Activated CD4-positive, alpha-beta T cell treated with anti-CD3 and anti-CD28 coated beads, Interleukin-2, amount 50 U/mL, for 48 hours (primary cell): ENCODE measurements at regions not wholly inside any gene's neighbourhood (a gene's known extent, or its start where the extent isn't known, plus 50 kb on each side); places are given as distances from the start of the nearest gene placed in this dataset.
"Not testable (repeated sequence)": the region's sequence is repeated elsewhere in the genome, so short reads cannot be mapped to it uniquely, and the experiment has no call there.

ENCODE experiments used
- DNase-seq, 2 experiments: peaks; one replicate each; pipeline ENCODE4 v3.0.0-alpha.2; 2020

DNA sequence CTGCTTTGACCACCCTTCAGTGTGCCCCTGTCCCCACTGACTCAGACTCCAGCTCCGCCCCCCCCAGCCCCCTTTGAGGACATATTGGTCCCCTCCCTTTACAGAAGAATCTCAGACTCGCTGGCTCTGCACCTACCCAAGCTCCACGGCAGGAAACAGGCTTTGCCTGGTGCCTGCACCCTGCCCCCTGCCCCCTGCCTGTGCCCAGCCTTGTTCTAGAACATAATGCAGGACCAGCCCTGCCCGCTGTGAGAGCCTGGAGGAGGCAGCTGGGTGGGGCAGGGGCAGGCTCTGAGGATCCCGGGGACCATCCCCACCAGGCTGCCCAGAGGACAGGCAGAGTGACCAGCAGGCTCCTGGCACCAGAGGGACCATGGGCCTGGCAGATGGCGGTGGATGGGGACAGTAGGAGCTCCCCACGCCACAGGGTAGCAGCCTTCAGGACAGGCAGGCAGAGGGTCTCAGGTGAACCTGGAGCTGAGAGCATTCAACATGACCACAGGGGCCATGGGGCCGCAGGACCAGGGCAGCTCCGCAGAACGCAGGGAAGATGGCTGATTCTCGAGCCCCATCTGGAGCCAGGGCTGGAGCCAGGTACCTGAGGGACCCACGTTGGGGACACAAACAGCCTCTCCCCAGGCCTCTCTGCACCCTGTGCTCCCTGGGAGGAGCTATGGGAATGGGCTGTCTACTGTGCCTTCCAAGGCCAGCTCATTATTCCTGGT lies 165.0 kb upstream of the FOXD4L5 start:
- not testable (repeated sequence) for DNase-seq

DNA sequence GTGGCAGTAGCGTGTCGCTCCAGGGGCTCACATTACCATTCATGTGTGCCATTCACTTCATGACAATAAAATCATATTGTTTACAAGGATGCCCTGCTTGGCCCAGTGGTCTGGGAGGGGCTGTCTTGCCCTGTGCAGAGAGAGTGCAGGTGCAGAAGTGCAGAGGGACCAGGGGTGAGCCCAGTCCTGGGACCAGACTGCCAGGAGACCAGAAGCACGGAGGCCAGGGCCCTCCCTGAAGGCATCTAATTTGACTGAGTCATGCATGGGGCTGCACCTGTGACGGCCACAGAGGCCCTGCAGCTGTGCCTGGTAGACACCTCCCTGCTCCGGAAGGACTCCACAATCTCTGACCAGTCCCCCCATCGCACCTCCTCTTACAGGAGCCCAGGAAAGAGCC lies 164.4 kb upstream of the FOXD4L5 start:
- no peak for DNase-seq

DNA sequence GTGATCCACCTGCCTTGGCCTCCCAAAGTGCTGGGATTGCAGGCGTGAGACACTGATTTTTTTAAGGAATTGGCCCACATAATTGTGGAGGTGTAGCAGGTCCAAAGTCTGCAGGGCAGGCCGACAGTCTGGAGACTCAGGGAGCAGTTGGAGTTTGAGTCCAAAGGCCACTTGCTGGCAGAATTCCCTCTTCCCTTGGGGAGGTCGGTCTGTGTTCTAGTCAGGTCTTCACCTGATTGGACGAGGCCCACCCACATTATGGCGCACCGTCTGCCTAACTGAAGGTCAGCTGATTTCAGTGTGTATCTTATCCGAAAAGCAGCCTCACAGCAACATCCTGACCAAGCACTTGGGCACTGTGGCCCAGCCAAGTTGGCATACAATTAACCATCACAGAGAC lies 162.1 kb upstream of the FOXD4L5 start:
- DNase-seq: not testable (repeated sequence)

DNA sequence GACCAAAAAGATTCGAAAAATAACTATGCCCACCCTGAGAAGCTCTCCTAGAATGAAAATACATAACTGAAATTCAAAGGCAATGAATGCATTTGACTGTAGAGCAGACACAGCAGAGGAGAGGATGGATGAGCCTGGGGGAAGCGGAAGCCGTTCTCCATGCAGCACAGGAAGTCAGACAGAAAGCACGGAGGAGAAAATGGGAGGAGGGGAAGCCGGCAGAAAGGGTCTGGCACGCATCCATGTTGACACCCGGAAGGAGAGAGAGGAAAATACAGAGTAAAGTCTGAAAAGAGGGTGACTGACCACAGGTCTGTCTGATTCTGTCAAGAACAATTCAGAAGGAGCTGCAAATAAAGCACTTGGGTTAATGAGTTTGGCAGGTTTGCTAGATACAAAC lies 161.0 kb upstream of the FOXD4L5 start:
- DNase-seq: not testable (repeated sequence)

DNA sequence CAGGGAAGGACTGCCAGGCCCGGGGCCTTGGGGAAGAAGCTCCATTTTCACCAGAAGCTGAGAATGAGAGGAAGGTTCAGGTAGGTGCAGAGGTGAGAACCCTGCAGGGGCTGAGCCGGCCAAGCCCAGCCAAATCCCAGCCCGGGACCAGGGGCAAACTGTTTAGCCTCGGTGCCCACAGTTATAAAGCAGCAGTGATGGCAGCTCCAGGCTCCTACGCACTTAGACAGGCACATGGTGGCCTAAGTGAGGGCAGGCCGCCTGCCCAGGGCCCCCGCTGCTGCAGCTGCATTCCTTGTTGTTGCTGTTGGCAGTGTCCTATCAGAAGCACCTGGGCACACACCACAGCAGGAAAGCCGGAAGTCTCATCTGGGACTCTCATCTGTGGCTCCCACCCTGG lies 159.9 kb upstream of the FOXD4L5 start:
- DNase-seq: no peak

DNA sequence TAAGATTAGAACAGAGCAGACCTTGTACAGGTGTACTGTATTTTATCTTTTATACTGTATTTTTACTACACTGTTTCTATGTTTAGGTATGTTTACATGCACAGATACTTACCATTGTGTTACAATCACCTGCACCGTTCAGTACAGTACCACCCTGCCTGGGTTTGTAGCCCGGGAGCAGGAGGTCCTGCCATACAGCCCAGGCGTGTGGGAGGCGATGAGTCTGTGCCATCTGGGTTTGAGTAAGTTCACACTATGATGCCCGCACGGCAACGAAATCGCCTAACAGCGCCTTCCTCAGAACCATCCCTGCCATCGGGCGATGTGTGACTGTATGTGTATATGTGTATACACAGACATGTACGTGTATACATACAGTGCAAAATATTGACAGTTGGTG lies 157.1 kb upstream of the FOXD4L5 start:
- not testable (repeated sequence) for DNase-seq

DNA sequence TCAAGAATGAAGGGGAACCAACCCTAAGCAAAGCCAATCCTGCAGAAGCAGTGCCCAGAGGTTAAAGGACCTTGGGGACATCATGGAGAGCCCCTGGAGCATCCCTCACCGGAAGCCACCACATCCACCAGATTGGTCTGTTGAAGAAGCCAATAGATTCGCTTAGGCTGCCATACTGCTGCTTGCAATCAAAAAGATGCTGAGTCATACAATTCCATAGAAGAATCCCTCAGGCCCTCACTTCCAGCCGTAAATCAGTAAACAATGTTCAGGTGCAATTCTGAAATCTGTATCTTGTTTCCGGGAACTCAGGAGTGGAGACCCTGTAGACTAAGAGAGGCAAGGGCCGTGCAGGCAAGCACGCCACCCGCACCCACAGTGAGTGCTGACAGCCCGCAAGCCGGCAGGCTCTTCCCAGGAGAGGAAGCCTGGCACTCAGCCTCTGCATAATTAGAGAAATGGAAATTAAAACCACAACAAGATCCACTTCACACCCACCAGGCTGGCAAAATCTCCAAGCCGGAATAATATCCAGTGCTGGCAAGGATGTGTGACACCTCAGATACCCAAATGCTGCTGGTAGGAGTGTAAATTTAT lies 156.4 kb upstream of the FOXD4L5 start:
- DNase-seq: not testable (repeated sequence)

DNA sequence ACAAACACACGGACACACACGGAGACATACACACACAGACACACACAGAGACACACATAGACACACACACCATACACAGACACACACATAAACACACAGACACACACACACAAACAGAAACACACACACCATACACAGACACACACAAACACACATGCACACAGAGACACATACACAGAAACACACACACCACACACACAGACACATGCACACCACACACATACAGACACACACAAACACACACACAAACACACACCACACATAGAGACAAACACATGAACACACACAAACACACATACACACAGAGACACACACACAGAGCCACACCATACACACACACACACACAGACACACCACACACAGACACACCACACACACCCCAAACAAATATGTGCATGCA lies 152.7 kb upstream of the FOXD4L5 start:
- no peak for DNase-seq

DNA sequence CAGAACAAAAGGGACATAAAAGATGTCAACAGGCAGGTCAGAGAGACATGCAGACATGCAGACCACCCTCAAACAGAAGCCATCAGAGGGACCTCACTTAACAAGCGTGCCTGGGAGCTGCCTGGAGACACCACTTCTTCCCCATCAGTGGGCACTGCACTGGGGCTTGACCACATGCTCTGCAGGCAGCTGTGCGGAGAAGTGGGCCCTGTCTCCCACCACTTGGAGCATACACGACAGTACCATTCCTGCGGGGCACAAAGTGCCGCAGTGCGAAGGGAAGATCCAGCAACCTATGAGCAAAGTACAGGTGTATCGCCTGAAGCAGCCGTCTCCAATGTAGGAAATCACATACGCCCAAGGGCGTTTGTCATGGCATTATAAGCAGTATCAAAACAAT lies 150.5 kb upstream of the FOXD4L5 start:
- no peak for DNase-seq

DNA sequence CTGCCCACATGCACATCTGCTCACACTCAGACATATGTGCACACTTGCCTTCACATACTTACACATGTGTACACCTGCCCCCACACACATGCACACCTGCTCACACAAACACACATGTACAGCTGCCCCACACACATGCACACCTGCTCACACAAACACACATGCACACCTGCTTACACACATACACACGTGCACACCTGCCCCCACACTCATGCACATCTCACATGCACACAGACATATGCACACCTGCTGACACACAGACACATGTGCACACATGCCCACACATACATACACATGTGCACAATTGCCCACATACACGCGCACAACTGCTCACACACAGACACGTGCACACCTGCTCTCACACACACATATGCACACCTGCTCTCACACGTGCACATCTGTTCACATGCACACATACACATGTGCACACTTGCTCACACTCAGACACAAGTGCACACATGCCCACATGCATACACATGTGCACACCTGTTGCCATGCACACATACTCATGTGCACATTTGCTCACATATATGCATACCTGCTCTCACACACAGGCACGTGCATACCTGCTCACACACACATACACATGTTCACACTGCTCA lies 147.8 kb upstream of the FOXD4L5 start:
- no peak for DNase-seq

DNA sequence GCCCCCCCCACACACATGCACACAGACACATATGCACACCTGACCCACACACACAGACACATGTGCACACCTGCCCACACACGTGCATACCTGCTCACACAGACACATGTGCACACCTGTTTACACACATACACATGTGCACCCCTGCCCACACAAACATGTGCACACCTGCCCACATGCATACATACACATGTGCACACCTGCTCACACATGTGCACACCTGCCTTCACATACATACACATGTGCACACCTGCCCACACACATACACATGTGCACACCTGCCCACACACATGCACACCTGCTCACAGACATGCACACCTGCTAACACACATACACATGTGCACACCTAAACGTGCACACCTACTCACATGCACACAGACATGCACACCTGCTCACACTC lies 147.0 kb upstream of the FOXD4L5 start:
- DNase-seq: no peak

DNA sequence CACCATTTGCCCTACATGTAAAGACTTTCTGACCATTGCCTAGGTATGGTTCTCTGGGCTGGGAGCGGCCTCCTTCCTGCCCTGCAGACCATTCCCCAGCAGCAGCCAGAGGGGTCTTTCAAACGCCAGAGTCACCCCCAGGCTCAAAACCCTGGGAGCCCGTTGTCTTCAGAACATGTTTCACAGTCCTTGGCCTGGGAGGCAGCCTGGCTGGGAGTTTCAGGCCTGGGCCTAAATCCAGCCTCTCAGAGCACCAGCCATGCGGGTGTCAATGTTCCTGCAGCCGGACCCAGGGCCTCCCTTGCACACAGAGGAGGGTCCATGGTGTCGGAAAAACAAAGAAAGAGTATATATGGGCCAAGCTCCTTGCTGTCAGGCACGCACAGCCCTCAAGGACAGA lies 145.2 kb upstream of the FOXD4L5 start:
- DNase-seq: no peak

DNA sequence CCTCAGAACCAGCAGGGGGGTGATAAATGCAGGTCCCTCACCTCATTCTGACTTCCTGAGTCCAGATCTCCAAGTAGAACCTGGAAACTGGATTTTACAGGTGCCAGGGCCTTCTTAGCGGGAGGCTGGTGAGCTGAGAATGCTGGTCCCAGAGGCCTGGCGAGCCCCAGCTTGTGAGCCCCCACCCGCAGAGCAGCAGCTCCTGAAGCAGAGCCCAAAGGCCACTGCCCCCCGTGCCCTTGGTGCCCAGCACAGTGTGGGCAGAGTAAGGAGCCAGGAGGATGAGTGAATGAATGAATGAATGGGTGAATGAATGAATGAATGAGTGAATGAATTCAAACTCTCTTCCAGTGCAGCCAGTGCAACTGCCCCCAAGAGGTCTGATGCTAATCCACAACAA lies 142.4 kb upstream of the FOXD4L5 start:
- DNase-seq: not testable (repeated sequence)

DNA sequence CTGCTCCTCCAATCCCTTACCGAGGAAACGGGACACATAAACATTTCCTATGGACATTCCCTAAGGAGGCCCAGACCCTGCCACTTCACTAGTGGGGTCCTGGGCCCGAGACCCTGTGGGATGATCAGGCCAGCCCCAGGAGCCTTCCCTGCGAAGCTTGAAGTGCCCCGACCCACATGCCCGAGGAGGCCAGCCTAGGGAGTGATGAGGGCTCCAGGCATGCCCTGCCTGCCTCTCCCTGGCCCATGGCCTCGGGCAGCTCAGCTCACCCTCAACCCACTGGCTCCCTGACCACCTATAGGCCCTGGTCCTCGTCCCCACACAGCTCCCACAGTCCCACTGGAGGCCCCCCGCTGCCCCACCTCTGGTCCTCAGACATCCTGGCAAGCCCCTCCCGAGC lies 141.8 kb upstream of the FOXD4L5 start:
- DNase-seq: not testable (repeated sequence)

DNA sequence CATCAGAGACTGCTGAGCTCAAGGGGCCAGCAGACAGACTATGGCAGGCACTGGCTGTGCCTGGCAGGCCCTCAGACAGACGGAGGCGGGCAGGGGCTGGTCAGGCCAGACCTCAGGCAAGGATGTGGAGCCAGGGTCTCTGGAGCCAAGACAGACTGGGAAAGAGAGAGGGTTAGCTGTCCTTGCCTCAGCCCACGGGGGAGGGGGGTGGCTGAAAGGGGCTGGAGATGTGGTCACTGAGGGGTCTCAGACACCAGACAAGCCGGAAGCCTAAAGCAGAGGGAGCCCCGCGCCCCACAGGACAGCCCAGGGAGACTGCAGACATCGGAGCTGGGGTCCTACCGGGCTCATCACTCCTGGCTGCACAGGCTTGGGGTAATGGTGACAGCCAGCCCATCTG lies 141.2 kb upstream of the FOXD4L5 start:
- DNase-seq: no peak

DNA sequence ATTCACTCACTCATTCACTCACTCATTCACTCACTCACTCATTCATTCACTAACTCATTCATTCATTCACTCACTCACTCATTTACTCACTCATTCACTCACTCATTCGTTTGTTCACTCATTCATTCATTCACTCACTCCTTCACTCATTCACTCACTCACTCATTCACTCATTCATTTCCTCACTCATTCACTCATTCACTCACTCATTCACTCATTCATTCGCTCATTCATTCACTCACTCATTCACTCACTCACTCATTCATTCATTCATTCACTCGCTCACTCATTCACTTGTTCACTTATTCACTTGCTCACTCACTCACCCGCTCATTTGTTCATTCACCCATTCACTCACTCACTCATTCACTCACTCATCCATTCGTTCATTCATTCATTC lies 140.2 kb upstream of the FOXD4L5 start:
- DNase-seq: not testable (repeated sequence)

DNA sequence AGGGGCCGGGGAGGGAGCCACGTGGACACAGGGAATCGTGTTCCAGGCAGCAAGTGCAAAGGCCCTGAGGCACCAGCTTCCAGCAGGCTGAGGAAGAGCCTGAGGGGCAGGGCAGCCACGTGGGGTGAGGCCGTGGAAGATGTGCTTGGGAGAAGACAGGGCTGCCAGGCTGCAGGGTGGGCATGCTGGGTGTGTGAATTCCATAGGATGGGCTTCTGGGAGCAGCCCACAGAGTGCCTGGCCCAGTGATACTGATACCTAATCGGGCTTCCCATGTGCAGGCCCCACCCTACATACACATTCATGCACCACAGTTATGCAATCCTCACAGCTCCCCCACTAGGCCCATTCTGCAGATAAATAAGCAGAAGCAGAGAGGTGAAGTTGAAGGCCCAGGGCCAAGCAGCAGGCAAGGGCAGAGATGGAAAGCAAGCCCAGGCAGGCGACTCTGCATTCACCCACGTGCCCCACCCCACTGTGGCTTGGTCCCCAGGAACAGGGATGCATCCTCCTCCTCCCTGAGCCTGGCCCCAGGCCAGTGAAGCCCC lies 139.5 kb upstream of the FOXD4L5 start:
- DNase-seq: not testable (repeated sequence)

DNA sequence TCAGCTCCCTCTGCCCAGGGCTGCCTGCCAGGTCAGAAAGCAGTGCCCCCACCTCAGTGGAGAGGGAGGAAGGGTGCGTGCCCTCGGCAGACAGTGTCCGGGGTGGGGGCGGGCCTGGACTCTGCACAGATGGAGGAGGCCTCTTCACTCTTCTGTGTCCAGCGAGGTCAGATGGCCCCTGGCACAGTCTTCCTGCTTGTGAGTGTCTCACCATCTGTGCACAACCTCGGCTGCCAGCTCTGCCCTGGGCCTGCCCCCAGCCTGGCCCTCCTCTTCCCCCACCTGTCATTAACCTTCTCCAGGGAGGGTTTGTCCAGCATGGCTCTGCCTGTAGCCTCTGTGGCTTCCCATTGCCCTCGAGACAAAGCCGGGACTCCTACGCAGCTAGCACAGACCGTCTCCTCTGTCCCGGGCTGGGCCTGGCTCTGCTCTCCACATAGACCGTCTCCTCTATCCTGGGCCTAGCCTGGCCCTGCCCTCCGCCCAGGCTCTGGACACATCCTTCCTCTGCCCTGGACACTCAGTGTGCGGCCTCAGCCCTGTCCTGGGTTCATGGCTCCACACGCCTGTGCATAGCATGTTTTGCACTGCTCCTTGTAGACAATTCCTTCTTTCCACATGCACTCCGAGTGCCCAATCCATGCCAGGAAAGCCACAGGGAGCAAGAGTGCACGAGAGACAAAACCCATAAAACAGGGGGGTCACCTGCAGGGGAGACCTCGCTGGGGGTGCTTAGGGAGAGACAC lies 138.9 kb upstream of the FOXD4L5 start:
- DNase-seq: not testable (repeated sequence)

DNA sequence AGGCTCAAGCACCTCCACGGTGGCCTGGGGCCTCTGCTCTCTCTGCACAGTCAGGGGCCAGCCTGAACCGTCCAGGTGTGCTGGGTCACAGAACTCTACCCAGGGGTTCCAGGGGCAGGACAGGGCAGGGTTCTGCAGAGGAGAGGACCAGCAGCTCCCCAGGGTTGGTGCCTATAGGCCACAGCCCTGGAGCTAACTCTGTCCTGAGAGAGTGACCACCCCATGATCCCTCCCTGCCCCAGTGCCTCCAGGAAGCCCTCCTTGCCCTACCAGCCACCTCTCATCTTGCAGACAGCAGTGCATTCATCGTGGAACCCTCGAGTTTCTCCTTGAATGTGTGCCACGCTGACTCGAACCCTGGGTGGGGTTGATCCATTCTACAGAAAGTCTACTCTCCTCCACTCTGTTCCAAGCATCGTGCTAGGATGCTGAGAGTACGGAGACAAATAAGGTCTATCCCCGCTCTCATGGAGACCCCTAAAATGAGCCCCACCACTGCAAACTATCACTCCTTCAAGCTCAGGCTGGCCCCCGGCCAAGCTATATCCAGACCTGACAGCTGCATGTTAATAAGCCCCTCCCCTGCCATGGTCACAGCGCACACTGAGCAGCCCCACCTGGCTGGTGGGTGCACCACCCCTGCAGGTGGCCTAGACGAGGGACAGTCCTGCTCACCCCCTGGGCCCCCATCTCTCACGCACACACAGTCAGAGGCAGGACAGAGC lies 138.1 kb upstream of the FOXD4L5 start:
- DNase-seq: not testable (repeated sequence)

DNA sequence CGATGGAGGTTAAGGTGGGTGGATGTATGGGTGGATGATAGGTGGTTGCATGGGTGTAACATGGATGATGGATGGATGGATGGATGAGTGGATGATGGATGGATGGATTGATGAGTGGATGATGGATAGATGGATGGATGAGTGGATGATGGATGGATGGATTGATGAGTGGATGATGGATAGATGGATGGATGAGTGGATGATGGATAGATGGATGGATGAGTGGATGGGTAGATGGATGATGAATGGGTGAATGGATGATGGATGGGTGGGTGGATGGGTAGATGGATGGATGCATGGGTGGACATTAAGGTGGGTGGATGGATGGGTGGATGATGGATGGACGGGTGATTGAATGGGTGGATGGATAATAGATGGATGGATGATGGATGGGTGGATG lies 136.5 kb upstream of the FOXD4L5 start:
- DNase-seq: not testable (repeated sequence)

DNA sequence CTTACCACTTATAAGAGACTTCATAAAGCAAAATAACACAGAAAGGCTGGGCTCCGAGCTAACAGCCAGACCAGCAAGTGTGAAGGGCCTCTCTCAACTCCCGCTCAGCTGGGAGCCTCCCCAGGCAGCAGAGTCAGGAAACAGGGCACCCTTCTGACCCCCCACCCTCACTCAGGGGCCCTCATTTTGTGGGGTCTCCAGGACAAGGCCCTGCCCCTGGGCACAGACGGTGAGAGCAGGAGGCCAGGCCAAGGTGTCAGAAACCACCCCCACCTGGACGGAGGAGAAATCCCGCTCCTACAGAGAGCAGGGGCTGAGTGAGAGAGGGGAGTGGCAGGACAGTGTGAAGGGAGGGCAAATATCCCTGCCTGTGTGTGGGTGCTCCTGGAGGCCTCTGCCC lies 135.8 kb upstream of the FOXD4L5 start:
- DNase-seq: no peak

DNA sequence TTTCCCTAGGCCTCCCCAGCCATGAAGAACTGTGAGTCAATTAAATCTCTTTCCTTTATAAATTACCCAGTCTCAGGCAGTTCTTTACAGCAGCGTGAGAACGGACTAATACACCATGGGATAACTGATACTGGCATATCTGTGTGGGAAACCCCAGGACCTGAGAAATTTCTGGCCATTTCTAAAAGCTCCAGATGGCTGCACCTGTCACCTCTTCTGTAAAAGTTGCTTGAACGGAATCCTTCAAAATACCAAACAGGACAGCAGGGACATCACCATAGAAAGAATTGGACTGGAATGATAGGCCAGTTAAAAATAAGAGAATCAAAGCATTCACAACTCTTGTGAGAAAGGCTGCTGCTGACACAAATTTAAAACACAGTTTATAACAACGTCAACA lies 134.0 kb upstream of the FOXD4L5 start:
- not testable (repeated sequence) for DNase-seq

DNA sequence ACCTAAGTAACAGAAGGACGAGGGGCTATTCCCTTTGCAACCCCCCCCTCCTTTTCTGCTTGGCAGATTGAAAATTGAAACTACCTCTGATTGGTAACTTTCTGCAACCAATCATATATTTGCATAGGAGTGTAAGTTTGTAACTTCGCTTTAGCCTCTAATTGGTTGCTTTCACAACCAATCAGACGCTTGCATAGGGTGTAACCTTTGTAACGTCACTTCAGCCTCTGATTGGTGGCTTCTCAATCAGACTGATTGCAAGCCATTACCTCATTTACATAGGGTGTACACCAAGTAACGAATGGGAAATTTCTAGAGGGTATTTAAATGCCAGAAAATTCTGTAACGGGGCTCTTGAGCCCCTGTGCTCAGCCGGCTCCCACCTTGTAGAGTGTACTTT lies 131.9 kb upstream of the FOXD4L5 start:
- DNase-seq: not testable (repeated sequence)
